M059J (cell line): ENCODE measurements at regions not wholly inside any gene's neighbourhood (a gene's known extent, or its start where the extent isn't known, plus 50 kb on each side); places are given as distances from the start of the nearest gene placed in this dataset.
A peak's percentile ranks its signal among the peaks of the same experiment; 100 is the strongest.
"Not testable (repeated sequence)": the region's sequence is repeated elsewhere in the genome, so short reads cannot be mapped to it uniquely, and the experiment has no call there.

ENCODE experiments used
- DNase-seq: peaks from one replicate; pipeline ENCODE4 v3.0.0-alpha.2; 2012; ENCODE audit warnings: low read depth

DNA sequence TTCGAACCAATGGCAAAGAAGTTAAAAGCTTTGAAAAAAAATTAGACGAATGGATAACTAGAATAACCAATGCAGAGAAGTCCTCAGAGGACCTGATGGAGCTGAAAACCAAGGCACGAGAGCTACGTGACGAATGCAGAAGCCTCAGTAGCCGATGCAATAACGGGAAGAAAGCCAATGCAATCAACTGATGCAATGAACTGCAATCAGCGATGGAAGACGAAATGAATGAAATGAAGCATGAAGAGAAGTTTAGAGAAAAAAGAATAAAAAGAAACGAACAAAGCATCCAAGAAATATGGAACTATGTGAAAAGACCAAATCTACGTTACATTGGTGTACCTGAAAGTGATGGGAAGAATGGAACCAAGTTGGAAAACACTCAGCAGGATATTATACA, 52.6 kb upstream of the MRPS30 start:
- DNase-seq: not testable (repeated sequence)

DNA sequence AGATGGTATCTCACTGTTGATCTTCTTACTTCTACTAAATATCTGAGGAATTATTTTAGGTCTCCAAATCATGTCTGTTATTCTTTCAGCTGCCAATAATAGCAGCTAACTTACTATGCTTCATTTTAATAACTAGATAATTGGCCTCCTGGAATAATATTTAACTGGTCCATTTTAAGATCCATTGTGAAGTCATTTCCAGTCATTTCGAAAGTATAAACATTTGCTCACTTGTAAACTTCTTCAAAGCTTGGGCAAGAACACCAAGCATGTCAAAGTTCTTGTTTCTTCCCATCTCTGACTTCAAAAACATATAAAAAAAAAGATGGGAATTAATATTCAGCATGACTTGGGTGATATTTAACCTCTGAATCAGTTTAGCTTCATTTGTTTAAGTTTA, 61.4 kb upstream of the MRPS30 start:
- no peak for DNase-seq

DNA sequence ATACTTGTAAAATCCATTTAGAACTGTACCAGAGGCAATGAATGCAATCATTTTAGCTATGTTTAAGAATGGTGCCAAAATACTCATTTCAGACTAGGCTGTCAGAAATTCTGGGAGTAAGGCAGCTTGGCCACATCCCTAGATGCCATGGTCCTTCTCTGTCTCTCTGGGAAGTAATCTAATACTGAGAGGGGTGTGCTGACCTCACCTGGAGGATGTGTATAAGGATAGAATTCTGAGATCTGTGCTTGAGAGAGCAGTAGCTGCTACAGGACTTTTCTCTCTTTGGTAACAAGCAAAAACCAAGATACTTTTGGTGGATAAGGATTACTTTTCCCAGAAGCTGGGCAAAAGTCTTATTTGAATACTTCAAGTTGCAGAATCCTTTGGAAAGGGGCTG, 68.1 kb upstream of the MRPS30 start:
- no peak for DNase-seq

DNA sequence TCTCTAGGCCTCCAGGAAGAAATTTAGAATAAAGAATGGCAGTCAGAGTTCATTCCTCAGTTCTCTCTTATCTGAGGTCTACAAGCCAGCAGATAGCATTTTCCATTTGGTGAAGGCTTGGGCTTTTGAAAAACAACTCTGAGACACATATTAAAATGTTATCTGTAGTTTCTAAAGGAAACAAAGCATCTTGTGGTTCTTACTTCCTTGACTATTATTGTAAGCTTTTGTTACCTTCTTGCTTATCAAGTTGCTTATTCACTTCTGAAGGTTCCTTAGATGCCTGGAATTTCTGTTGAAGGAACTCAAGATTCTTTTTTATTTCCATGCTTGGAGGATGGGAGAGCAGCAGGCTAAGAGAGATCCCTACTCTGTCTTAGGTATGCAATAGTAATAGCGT, 79.2 kb upstream of the MRPS30 start:
- DNase-seq: no peak

DNA sequence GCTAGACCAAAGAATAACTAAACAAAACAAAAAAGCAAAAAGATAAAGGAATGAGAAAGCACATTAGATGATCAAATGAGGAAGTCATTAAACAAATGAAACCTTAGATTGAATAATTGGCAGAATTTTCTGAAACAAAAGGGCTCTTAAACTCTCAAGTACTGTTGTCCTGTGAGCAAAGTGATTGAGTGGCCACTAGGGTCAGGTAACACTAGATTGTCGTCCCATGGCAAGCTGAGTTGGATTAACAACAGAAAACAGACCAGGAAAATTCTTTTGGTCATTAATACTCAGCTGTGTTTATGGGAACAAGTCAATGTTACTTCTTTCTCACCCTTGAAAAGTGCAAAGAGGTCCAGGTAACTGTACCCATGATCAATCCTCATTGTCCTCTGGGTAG, 81.6 kb upstream of the MRPS30 start:
- DNase-seq: no peak

DNA sequence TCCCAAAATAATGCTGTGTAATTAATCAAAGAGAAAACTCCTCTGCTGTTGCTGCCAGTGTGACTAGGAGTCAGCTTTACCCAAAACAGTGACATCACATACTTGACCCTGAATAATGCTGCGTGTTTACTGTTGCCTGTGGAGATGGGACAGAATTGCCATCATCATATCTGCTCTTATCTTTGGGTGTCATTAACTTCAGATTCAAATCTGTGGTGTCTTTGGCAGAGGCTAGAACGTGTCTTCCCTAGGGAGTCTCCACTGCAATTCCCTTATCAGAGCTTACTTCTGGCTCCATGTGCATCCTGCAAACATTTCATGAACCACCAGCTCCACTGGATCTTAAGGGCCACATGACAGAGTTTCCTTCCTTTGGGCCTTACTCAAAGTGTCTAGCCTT, 88.9 kb upstream of the MRPS30 start:
- DNase-seq: no peak

DNA sequence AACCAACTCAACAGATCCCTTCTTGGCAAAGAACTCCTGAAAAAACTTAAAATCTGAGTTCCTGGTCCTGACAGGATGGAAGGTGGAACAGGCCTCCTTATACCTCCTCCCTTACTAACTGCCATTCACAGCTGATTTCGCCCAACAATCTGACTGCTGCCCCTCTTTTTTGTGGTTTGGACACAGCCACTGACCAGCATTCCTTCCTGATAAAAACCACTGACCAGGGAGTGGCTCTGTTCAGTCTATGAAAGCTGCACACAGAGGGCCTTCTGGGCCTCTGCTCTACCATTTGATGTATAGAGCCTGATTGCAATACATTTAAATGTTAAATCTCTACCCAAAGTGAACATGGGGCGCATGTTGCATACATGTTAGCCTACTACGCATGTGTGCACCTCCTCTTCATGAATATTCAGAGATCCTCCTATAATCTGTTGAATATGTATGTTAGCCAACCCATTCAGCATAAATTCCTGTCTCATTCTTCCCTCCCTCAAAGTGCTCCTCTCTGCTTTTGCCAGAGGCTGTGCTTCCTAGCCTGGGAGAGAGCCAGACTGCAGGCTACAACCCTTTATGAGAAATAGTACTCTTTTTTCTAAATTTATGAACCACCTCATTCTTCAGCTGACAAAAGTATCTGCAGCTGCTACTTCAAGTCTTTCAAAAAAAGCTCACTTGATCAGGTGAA, 93.7 kb upstream of the MRPS30 start:
- no peak for DNase-seq

DNA sequence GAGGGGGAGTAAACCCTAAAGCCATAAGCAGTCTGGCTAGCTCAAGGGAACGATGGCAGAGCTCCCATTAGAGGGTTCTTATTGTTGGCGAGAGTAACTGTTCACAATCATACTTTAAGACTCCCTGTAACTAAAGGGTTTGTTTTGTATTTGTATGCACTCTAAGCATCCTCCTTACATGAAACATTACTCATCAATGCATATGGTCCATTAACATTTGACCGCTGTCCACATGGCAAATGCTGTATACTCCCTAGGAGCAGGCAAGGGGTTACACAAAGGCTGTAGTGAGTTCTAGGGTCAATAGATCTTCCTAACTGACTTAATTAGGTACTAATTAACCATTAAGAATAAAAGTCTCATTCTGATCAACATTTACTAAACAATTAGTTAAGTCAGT, 95.3 kb upstream of the MRPS30 start:
- no peak for DNase-seq

DNA sequence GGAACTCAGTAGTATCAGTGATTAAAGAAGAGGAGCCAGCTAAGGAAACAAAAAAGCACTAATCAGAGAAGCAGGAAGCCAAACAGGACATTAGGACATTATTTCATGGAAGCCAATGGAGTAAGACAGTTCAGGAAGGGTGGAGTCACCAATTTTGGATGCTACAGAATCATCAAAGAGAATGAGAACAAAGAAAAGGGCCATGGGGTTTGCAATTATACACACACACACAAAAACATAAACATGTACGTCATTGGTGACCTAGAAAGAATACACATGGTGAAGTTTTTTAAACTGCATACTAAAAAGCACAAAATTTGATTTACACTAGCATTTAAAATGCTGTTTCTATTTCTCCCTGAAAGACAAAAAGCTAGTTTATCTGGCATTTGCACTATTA, 96.8 kb upstream of the MRPS30 start:
- no peak for DNase-seq

DNA sequence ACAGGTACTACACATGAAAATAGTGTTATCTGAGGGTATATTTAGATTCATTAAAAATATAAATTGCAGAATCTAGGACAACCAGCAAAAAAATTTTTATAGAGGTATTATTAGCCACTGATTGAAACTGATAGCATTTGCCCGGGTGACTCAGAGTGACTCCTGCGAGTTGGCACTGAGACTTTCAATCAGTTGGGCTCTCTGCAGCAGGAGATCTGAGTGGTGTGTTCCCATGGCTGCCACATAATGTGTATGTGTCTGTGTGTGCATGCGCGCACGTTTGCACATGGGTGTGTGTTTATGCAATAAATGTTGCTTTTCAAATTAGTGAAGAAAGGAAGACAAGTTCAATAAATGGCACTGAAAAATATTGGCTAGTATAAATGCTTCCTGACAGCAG, 100.1 kb upstream of the MRPS30 start:
- DNase-seq: no peak

DNA sequence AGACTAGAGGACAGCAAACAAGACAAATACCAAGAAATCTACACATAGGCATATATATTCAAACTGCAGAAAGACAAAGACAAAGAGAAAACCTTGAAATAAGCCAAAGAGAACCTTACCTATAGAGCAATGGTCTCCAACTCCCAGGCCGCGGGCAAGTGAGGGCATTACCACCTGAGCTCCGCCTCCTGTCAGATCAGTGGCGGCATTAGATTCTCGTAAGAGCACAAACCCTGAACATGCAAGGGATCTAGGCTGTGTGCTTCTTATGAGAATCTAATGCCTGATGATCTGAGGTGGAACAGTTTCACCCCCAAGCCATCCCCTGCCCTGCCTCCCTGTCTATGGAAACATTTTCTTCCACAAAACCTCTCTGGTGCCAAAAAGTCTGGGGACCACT, 101.0 kb upstream of the MRPS30 start:
- no peak for DNase-seq

DNA sequence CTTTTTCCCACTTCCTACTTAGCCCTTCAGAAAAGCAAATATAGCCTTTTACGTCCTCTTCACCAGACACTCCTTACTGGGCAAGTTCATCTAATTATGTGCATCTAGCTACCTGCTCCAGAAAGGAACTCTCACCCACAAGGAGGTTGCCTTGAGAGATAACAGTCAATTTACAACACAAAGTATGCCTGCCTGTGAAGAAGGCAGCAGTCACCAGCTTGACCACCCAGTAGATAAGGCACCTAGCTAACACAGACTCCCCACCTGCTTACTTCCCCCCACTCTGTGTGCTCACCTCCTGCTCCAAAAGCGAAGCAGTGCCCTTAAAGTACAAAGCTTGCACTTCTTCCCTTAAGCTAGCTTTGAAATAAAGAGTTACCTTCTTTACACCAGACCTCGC, 111.7 kb upstream of the MRPS30 start:
- DNase-seq: no peak

DNA sequence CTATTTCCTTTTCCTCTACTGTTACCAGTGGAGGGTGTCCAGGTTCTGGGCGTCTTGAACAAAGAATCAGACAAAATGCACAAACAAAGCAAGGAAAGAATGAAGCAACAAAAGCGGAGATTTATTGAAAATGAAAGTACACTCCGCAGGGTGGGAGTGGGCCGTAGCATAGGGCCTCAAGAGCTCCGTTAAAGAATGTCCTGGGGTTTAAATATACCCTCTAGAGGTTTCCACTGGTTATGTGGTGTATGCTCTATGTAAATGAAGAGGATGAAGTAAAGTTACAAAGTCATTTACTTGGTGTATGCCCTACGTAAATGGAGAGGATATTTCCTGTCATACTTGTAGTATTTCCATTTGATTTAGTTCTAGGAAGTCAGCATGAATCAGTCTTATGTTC, 113.5 kb upstream of the MRPS30 start:
- no peak for DNase-seq

DNA sequence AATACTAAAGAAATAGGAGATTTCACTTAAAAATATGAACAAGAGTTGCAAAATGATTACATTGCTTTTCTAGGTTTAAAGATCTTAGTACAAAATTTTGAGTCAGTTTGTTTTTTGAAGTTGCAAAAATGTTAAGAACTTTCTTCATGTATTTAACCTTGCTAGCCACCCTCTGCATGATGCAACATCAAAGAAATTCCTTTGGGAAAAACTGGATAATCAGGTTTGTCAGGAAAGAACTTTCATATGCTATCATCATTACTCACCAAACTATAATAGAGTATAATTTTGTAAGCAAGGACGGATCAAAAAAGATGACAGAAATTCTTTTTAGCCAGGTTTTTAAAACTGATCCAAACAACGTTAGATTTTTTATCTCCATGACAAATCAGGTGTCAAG, 116.9 kb upstream of the MRPS30 start:
- DNase-seq: no peak

DNA sequence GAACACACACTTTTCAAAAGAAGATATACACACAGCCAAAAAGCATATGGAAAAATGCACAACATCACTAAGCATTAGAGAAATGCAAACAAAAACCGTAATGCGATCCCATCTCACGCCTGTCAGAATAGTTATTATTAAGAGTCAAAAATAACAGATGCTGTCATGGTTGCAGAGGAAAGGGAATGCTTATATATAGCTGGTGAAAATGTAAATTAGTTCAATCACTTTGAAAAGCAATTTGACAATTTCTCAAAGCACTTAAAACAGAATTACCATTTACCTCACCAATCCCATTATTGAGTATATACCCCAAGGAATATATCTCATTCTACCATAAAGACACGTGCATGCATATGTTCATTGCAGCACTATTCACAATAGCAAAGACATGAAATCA, 126.8 kb upstream of the MRPS30 start:
- DNase-seq: no peak

DNA sequence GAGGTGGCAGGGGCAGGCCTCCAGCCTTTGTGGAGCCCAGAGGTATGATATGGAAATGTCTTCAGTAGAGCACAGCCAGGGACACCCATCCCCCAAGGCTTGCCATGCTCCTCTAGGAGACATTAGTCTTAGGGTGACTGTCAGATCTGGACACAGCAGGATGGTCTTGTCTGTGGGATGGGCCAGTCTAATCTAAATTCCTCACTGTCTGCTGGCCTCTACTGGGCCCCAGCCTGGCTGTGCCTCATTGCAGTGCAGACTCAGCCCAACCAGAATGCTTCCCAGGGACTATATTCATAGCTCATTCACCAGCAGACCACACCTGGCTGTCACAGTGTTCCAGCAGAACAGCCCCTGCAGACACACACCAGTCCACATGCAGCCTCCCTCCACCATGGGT, 129.5 kb upstream of the MRPS30 start:
- no peak for DNase-seq

DNA sequence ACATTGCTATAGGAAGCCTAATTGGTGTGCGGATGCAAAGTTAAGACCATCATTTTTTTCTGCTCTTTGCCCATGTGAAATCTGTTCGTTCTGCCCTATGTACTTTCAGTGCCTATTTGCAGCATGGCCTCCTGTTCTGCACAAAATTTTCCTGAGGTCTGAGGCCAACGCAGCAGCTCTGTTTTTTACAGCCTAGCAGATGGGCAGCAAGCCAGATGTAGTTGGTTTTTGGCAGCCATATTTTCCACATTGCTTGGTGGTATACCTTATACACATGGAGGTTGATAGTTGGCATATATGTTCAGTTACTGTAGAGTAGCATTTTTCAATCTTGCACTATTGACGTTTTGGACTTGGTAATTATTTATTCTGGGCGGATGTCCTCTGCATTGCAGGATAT, 133.5 kb upstream of the MRPS30 start:
- DNase-seq: no peak

DNA sequence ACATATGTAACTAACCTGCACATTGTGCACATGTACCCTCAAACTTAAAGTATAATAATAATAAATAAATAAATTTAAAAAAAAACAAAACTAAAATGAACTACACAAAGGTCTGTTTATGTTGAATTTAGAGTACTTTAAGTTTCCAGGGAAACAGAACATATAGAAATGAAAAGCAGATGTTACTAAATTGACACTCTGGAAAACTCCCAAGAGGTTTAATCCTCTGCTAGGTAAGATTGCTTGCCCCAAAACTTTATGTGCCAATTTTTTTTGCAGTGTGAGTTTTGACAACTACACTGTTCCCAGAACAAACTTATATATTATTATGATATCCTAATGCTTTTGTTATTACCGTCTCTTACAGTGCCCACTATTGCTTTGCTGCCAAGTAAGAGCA, 134.3 kb upstream of the MRPS30 start:
- no peak for DNase-seq

DNA sequence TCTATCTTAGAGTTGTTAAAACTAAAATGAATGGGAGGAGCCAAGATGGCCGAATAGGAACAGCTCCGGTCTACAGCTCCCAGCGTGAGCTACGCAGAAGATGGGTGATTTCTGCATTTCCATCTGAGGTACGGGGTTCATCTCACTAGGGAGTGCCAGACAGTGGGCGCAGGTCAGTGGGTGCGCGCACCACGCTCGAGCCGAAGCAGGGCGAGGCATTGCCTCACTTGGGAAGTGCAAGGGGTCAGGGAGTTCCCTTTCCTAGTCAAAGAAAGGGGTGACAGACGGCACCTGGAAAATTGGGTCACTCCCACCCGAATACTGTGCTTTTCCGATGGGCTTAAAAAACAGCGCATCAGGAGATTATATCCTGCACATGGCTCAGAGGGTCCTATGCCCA, 140.3 kb upstream of the MRPS30 start:
- not testable (repeated sequence) for DNase-seq

DNA sequence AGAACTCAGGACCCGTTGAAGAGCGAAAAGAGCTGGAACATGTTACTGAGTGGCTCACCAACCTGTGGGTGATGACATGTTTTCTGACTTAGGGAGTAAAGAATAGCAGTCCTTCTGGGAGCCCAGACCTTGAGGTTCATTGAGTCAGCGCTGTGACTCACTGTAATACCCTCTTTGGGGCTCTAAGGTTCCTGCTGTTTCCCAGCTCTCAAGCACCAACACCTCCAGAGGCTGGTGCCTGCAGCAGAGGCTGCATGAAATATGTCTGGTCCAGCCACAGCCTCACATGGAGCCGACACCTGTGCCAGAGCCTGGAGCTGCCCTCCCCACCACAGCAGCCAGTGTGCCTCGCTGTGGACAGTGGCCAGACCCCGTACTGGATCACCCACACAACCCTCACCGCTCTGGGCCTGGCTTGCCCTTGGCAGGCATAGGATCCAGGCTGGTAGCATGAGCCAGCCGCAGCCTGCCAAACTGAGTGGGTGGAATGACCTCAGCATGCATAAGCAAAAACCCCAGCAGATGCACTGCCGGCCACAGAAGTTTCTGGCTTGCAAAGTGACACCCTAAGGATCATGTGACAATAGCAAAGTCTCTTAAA, 143.5 kb upstream of the MRPS30 start:
- peak; percentile 55 for DNase-seq

DNA sequence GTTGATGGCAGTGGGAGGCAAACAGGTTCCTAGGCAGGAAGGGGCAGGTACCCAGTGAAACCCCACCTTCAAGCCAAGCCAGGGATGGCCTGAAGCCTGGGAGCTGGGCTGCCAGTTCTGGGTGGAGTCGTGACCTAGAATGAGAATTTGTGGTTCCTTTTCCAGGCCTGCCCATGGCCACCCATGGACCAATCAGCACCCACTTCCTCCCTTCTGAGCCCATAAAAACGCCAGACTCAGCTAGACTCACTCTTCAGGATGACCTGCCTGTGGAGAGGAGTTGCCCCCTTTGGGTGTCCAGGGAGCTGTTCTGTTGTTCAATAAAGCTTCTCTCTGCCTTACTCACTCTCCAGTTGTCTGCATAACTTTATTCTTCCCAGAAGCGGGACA, 144.0 kb upstream of the MRPS30 start:
- no peak for DNase-seq

DNA sequence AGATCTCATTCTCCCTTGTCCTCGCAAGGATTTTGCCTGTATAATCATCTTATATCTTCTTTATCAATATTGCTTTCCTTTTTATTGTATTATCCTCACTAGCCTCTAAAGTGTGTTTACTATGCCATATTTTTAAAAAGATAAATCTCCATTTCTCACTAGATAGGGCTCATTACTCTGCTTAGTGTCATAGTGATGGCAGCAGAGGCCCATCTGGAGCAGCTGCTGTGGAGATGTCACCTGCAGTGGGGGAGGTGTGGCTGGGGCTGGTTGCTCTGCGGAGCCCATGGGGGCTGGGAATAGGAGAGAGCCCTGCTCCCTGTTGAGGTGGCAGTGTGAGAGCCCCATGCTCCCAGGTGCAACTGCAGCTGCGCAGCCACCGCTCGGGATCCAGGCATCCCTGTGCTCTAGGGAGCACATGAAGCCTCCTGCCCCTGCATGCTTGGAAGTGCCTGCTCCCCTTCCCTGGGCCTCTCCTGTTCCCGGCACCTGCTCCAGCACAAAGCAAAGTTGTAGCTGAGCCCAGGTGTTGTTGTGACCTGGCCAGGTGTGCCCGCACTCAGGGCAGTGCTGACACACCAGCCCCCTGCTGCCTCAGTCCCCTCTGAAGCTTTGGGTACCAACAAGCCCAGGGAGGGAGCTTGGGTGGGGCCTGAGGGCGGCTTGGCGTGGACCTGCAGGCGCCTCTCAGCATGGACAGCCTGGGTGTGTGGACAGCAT, 144.6 kb upstream of the MRPS30 start:
- no peak for DNase-seq

DNA sequence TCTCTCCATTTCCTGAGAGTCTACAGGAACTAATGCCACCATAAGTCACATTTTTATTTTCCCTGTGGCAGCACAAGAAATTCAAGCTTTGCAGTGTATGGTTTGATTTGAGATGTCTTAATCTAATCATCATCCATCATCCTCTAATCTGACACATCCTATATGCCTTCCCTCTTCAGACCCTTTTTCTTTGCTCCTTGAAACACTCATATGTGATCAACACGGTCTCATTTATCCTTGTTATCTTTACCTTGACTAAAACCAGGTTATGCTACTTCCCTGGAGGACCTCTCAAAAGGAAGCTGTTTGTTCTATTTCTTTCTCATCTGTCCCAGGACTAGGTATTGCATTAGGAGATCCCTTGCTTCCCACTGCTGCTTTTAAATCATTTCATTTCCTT, 146.9 kb upstream of the MRPS30 start:
- no peak for DNase-seq

DNA sequence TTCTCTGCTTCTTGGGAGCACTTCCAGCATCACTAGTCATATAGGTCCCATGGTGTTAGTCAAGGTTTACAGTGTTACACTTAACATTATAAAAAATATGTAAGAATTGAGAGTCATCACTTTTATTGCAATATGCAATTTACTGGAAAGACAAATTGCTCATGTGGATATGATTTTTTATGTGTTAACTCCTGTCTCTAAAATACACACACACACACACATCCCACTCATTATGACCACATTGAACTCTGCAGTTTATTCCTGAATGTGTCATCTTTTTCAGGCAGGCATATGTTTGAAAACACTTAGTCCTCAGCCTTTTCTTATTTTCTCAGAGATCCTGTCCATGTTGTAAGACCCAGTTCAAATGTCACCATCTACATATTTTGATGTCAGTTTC, 148.5 kb upstream of the MRPS30 start:
- DNase-seq: no peak
